Activated CD8-positive, alpha-beta T cell treated with anti-CD3 and anti-CD28 coated beads for 36 hours (primary cell): ENCODE measurements at regions not wholly inside any gene's neighbourhood (a gene's known extent, or its start where the extent isn't known, plus 50 kb on each side); places are given as distances from the start of the nearest gene placed in this dataset.

Experiments used
- ATAC-seq: fragments of 200-7000 bp; cut with Tn5 transposase; one replicate; pipeline ENCODE4 v1.10.0; 2021; ENCODE audit warnings: mild to moderate bottlenecking, moderate library complexity
- CTCF ChIA-PET: fragments of 350-600 bp; sonication (Branson Sonifier 250); formaldehyde crosslinking; loops from one replicate; lab custom pipeline; 2021; ENCODE audit warnings: antibody characterized with exemption; lab: Charles Lee
- POLR2A ChIA-PET: fragments of 350-600 bp; sonication (Branson Sonifier 250); formaldehyde crosslinking; loops from one replicate; lab custom pipeline; 2021; ENCODE audit warnings: antibody characterized with exemption; lab: Charles Lee
- DNase-seq: peaks from one replicate; pipeline ENCODE4 v3.0.0-alpha.2; 2020
- H3K27ac Mint-ChIP-seq: one replicate; pipeline ENCODE4 v1.8.0; 2021; ENCODE audit warnings: mild to moderate bottlenecking, mixed read lengths
- H3K27me3 Mint-ChIP-seq: one replicate; pipeline ENCODE4 v1.8.0; 2021; ENCODE audit warnings: mixed read lengths
- H3K36me3 Mint-ChIP-seq: one replicate; pipeline ENCODE4 v1.8.0; 2021; ENCODE audit warnings: low read depth, mixed read lengths
- H3K4me1 Mint-ChIP-seq: one replicate; pipeline ENCODE4 v1.8.0; 2021; ENCODE audit warnings: low read depth, mixed read lengths
- H3K4me3 Mint-ChIP-seq: one replicate; pipeline ENCODE4 v1.8.0; 2021; ENCODE audit warnings: mild to moderate bottlenecking, moderate library complexity, mixed read lengths
- H3K9me3 Mint-ChIP-seq: one replicate; pipeline ENCODE4 v1.8.0; 2021; ENCODE audit warnings: mixed read lengths
- intact Hi-C: fragments of 100-400 bp; cut with micrococcal nuclease; formaldehyde crosslinking; loops from one replicate; pipeline ENCODE4 v1.10.0; 2022
- TF ChIP-seq, protein P1 (sequence below): fragments of 200-600 bp; IDR thresholded peaks from one replicate; pipeline ENCODE4 v1.8.0; 2022; ENCODE audit warnings: antibody characterized with exemption, mild to moderate bottlenecking

DNA sequence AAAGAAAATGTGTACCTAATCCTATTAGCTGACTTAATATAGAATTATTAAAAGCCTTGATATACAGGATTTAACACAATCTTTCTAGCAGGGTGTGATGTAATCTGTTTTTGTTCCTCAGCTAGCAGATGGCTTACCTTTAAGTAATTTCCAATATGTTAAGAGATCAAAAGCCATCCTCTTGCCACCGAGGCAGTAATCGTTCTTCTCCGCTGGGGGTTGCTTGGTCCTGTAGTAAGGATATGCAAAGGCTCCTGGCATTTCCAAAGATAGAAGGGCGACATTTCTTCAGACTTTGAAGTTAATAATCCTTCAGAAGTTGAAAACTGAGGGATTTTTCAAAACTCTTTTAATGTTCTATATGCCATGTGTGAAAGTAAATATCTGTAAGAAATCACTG is 156.4 kb downstream of the FZD1 start:
- no peaks in the 10 kb centered on the region for H3K27me3 Mint-ChIP-seq
- H3K36me3 Mint-ChIP-seq, result no peaks in the 10 kb centered on the region
- H3K9me3 Mint-ChIP-seq, result peaks cover 2% of the 10 kb centered on the region
- CTCF ChIA-PET, result no interaction called here
- TF ChIP-seq, protein P1, sequence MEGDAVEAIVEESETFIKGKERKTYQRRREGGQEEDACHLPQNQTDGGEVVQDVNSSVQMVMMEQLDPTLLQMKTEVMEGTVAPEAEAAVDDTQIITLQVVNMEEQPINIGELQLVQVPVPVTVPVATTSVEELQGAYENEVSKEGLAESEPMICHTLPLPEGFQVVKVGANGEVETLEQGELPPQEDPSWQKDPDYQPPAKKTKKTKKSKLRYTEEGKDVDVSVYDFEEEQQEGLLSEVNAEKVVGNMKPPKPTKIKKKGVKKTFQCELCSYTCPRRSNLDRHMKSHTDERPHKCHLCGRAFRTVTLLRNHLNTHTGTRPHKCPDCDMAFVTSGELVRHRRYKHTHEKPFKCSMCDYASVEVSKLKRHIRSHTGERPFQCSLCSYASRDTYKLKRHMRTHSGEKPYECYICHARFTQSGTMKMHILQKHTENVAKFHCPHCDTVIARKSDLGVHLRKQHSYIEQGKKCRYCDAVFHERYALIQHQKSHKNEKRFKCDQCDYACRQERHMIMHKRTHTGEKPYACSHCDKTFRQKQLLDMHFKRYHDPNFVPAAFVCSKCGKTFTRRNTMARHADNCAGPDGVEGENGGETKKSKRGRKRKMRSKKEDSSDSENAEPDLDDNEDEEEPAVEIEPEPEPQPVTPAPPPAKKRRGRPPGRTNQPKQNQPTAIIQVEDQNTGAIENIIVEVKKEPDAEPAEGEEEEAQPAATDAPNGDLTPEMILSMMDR, result no peak
- no peaks in the 10 kb centered on the region for H3K4me1 Mint-ChIP-seq
- DNase-seq, result no peak
- no peak overlapping the region for H3K4me3 Mint-ChIP-seq
- POLR2A ChIA-PET, result no interaction called here
- no peak overlapping the region for H3K27ac Mint-ChIP-seq
- ATAC-seq, result no peak
- intact Hi-C loops, result no loop called here

DNA sequence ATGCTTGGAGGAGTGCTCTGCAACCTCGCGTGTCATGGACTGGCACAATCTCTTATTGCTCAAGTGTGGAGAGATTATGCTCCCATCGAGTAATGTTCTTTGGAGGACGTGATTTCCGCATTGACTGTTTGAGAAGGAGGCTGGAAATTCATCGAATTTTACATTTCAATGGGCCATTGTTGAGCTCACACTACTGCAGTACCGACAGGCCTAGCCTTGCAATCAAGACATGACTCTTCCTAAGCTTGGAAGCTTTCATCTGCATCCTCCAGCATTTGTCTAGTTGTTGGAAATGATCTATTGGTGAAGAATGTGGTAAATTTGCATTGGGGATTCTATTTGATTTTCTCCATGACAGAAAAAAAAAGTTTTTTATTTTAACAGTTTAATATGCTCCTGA is 156.8 kb downstream of the FZD1 start:
- no peaks in the 10 kb centered on the region for H3K36me3 Mint-ChIP-seq
- DNase-seq (no peak), ATAC-seq (no peak)
- CTCF ChIA-PET, result no interaction called here
- H3K4me3 Mint-ChIP-seq, result no peak overlapping the region
- intact Hi-C loops, result no loop called here
- no peaks in the 10 kb centered on the region for H3K4me1 Mint-ChIP-seq
- POLR2A ChIA-PET, result no interaction called here
- H3K27me3 Mint-ChIP-seq, result no peaks in the 10 kb centered on the region
- peaks cover 2% of the 10 kb centered on the region for H3K9me3 Mint-ChIP-seq
- no peak overlapping the region for H3K27ac Mint-ChIP-seq
- TF ChIP-seq, protein P1, result no peak

DNA sequence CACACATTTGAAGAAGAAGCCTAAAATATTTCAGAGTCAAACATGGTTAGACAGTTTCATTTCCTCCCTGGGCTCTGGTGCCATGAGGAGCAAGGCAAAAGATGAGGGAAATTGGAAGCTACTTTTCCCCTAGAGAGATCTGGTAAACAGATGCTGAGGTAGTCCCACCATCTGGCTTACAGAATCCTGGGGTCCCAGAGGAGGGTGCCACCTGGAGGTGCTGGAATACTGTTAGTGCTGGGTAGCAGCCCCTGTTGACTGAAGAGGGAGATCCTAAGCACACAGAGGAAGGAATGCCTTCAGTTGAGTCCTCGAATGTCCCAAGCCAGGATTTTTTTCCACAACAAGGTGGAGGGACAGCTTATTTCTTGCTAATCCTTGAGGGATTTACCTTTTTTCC is 160.1 kb downstream of the FZD1 start:
- intact Hi-C loops, result no loop called here
- TF ChIP-seq, protein P1, result no peak
- no peaks in the 10 kb centered on the region for H3K36me3 Mint-ChIP-seq
- H3K4me1 Mint-ChIP-seq, result no peaks in the 10 kb centered on the region
- H3K4me3 Mint-ChIP-seq, result no peak overlapping the region
- POLR2A ChIA-PET, result no interaction called here
- ATAC-seq, result no peak
- H3K27ac Mint-ChIP-seq, result no peak overlapping the region
- H3K27me3 Mint-ChIP-seq, result no peaks in the 10 kb centered on the region
- CTCF ChIA-PET, result no interaction called here
- no peak for DNase-seq
- H3K9me3 Mint-ChIP-seq, result peaks cover 2% of the 10 kb centered on the region

DNA sequence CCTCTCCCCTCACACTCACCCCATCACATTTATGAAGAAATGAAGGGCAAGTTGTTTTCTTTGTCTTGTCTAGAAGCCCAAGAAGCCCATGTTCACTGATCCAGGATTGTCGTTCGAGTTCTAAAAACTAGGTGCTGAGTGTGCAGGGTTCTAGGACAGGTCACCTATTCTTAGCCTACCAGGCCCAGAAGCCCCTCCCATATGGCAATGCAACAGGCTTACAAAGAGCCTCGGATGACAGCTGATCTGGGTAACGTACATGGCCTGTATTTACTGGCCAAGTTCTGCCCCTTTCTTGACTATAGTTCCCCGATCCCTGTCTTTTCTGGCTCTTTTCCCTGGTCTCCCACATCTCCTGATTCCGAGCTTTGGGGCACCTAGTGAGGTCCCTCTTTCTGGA is 160.9 kb downstream of the FZD1 start:
- TF ChIP-seq, protein P1, result no peak
- POLR2A ChIA-PET, result no interaction called here
- no peaks in the 10 kb centered on the region for H3K27me3 Mint-ChIP-seq
- no peak overlapping the region for H3K4me3 Mint-ChIP-seq
- ATAC-seq (no peak), DNase-seq (no peak)
- peaks cover 2% of the 10 kb centered on the region for H3K9me3 Mint-ChIP-seq
- no peaks in the 10 kb centered on the region for H3K4me1 Mint-ChIP-seq
- intact Hi-C loops, result no loop called here
- CTCF ChIA-PET, result no interaction called here
- no peaks in the 10 kb centered on the region for H3K36me3 Mint-ChIP-seq
- no peak overlapping the region for H3K27ac Mint-ChIP-seq

DNA sequence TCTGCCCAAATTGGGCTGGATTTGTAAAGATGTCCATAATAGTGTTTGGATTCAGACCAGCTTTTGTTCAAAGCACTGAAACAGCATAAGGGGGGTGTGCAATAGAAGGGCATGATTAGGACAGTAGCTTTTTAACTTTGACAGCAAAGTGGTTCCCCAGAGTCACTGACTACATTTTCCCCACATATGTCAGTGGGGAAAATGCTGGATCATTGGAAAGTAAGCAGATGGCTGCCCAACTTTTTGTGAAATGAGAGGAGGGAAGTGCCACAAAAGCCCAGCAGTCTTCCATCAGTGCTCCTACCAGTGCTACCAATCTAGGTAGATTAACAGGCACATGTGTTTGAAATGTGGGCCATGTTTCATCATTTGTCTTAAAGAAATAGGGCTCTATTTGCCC is 162.8 kb downstream of the FZD1 start:
- intact Hi-C loops, result no loop called here
- Mint-ChIP-seq H3K9me3 (peaks cover 2% of the 10 kb centered on the region), H3K36me3 (no peaks in the 10 kb centered on the region), H3K4me3 (no peak overlapping the region), H3K4me1 (no peaks in the 10 kb centered on the region), H3K27ac (no peak overlapping the region), H3K27me3 (no peaks in the 10 kb centered on the region)
- CTCF ChIA-PET, result no interaction called here
- POLR2A ChIA-PET, result no interaction called here
- TF ChIP-seq, protein P1, result no peak
- no peak for DNase-seq
- no peak for ATAC-seq
